Lower lobe of right lung (tissue), 2 donors: ENCODE measurements at regions not wholly inside any gene's neighbourhood (a gene's known extent, or its start where the extent isn't known, plus 50 kb on each side); places are given as distances from the start of the nearest gene placed in this dataset.

Experiments
- ATAC-seq, 2 donors: fragments of 200-7000 bp; cut with Tn5 transposase; one replicate each; pipeline ENCODE4 v1.9.1; 2020 to 2022; ENCODE audit warnings: mild to moderate bottlenecking in 2 of 2, moderate library complexity in 2 of 2
- DNase-seq: peaks from one replicate; pipeline ENCODE4 v3.0.0-alpha.2; 2020
- H3K27ac ChIP-seq: fragments of 200-600 bp; one replicate; pipeline ENCODE4 v1.8.0; 2022
- H3K27me3 ChIP-seq: fragments of 200-600 bp; one replicate; pipeline ENCODE4 v1.8.0; 2022; ENCODE audit warnings: low read depth
- H3K36me3 ChIP-seq: fragments of 200-600 bp; one replicate; pipeline ENCODE4 v1.8.0; 2022; ENCODE audit warnings: mild to moderate bottlenecking
- H3K4me1 ChIP-seq: fragments of 200-600 bp; one replicate; pipeline ENCODE4 v1.8.0; 2022
- H3K4me3 ChIP-seq: fragments of 200-600 bp; one replicate; pipeline ENCODE4 v1.8.0; 2022; ENCODE audit warnings: mild to moderate bottlenecking
- H3K9me3 ChIP-seq: fragments of 200-600 bp; one replicate; pipeline ENCODE4 v1.8.0; 2022
- intact Hi-C: fragments of 100-400 bp; cut with DNase I; formaldehyde crosslinking; loops from one replicate; pipeline ENCODE4 v1.11.0; 2022
- TF ChIP-seq, protein P1 (sequence below): fragments of 200-600 bp; IDR thresholded peaks from one replicate; pipeline ENCODE4 v1.8.0; 2022; ENCODE audit warnings: antibody characterized with exemption, mild to moderate bottlenecking
- donor health status: DM: no; HTN: yes; CAD: no; lungs with severe emphysema.

DNA sequence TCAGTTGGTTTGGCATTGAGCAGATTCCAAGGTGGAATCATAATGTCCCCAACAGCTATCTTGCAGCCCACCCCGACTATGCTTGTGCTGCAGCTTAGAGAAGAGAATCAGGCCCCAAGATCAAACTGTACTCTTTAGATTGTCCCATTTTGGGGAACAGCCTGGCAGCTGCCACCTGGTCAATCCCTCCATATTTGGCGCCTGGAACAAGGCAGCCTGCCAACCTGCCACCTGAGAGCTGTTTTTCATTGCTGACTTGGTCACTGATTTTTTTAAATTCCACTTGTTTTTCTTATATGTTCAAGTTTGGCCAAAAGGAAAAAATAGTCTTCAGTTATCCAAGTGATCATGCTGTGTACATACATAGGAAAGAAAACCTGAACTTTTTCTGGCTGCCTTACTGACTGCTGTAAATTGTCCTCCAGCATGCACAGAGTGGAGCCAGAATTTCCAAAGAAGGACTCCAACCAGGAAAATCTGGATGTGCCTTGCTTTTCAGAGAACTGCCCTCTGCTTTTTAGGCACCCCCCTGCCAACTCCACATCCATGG lies 504.2 kb downstream of the ENC1 start:
- H3K9me3 ChIP-seq: no peaks in the 10 kb centered on the region
- no peaks in the 10 kb centered on the region for H3K36me3 ChIP-seq
- H3K4me1 ChIP-seq: no peaks in the 10 kb centered on the region
- DNase-seq (no peak), ATAC-seq (no peak)
- H3K27ac ChIP-seq: no peak overlapping the region
- no peak overlapping the region for H3K4me3 ChIP-seq
- H3K27me3 ChIP-seq: no peaks in the 10 kb centered on the region
- TF ChIP-seq, protein P1, sequence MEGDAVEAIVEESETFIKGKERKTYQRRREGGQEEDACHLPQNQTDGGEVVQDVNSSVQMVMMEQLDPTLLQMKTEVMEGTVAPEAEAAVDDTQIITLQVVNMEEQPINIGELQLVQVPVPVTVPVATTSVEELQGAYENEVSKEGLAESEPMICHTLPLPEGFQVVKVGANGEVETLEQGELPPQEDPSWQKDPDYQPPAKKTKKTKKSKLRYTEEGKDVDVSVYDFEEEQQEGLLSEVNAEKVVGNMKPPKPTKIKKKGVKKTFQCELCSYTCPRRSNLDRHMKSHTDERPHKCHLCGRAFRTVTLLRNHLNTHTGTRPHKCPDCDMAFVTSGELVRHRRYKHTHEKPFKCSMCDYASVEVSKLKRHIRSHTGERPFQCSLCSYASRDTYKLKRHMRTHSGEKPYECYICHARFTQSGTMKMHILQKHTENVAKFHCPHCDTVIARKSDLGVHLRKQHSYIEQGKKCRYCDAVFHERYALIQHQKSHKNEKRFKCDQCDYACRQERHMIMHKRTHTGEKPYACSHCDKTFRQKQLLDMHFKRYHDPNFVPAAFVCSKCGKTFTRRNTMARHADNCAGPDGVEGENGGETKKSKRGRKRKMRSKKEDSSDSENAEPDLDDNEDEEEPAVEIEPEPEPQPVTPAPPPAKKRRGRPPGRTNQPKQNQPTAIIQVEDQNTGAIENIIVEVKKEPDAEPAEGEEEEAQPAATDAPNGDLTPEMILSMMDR: no peak
- intact Hi-C loops: no loop called here

DNA sequence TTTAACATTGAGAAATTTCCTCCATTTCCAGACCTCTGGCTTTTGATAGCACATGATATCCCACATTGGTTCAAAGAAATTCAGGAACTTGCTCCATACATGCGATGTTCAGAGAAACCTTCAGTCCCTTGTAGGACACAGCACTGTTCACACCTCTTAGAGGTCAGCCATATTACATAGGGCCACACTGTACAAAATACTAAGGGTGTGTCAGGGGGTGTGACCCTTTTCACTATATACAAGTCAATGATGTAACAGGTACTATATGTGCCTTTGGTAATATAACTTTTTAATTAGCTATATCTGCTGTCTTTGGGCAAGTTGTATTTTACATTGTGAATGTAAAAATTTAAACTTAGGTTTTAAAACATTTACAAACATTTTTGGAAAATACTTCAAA lies 505.5 kb downstream of the ENC1 start:
- TF ChIP-seq, protein P1: no peak
- intact Hi-C loops: no loop called here
- no peaks in the 10 kb centered on the region for H3K9me3 ChIP-seq
- no peak for ATAC-seq
- H3K4me1 ChIP-seq: no peaks in the 10 kb centered on the region
- H3K36me3 ChIP-seq: no peaks in the 10 kb centered on the region
- DNase-seq: no peak
- no peak overlapping the region for H3K4me3 ChIP-seq
- no peak overlapping the region for H3K27ac ChIP-seq
- no peaks in the 10 kb centered on the region for H3K27me3 ChIP-seq

DNA sequence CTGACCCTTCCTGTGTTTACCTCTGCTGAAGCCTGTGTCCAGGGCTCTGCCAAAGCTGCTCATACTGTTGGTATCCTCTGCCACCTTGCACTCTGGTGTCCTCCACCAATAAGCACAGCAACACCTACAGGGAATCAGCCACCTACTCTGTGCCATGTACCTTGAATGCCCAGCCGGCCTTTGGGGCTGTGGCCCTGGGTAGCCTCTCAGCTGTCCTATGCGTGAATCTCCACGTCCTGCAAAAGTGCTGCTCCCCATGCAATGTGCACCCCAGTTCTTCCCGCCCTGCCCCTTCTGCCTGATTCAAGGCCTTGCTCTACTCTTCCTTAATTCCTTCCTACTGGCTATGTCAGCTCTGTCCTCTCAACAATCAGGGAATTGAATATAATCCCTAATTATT lies 506.5 kb downstream of the ARHGEF28 start:
- intact Hi-C loops: no loop called here
- Histone ChIP-seq H3K9me3 (no peaks in the 10 kb centered on the region), H3K27ac (no peak overlapping the region), H3K36me3 (no peaks in the 10 kb centered on the region), H3K27me3 (no peaks in the 10 kb centered on the region), H3K4me3 (no peak overlapping the region), H3K4me1 (peaks cover 10% of the 10 kb centered on the region)
- TF ChIP-seq, protein P1: no peak
- ATAC-seq: no peak
- no peak for DNase-seq

DNA sequence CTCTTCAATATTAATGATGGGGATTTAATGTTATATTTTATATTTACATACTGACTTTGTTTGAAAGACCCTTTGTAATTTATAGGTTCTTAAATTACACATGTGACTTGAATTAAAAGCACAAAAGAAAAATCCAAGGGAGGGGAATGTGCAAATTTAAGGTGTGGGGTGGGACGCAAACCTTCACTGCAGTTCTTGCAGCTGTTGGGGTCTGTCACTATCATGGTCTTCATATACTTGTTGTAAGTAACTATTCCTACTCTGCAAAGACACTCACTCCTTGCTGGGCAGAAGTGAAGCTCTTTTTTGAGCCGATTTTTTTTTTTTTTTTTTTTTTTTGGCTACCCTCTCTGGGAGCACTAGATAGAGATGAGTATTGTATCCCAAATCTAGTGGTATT lies 505.3 kb downstream of the ARHGEF28 start:
- DNase-seq: no peak
- Histone ChIP-seq H3K27me3 (no peaks in the 10 kb centered on the region), H3K4me1 (peaks cover 10% of the 10 kb centered on the region), H3K4me3 (no peak overlapping the region), H3K9me3 (no peaks in the 10 kb centered on the region), H3K27ac (no peak overlapping the region), H3K36me3 (no peaks in the 10 kb centered on the region)
- no peak for ATAC-seq
- intact Hi-C loops: no loop called here
- TF ChIP-seq, protein P1: no peak

DNA sequence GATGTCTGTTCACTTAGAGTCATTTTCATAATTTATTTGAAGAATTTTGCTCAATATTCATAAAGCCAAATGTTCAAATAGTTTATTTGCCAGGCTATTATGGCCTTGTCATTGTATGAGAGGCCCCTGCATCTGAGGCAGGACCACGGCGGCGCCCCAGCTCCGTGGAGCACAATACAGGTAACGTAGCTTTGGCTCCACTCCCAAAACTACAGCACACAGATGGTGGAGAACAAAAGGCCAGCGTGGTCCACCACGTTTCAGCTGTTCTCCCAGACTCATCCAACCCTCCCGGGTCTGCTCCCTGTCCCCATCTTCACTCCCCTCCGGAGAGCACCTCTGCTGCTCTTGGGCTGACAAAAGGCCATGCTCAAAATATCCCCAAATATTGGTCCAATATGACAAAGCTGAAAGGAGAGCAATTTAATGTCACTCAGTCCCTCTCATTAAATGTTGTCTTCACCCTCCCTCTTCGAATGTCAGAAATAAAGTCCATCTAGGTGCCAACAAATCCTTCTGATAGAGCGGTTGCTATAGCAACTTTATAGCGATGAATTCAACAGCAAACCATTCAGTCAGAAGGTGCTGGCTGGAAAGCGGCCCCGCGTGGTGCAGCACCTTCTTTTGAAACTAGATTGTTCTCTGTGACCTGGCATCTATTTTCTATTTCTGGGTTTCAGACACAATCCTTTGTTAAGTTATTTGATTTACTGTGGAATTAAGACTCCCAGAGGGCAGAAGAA lies 504.3 kb downstream of the ARHGEF28 start:
- no peaks in the 10 kb centered on the region for H3K36me3 ChIP-seq
- no peaks in the 10 kb centered on the region for H3K27me3 ChIP-seq
- ATAC-seq (no peak), DNase-seq (no peak)
- H3K4me3 ChIP-seq: no peak overlapping the region
- intact Hi-C loops: no loop called here
- no peaks in the 10 kb centered on the region for H3K9me3 ChIP-seq
- H3K4me1 ChIP-seq: peaks cover 10% of the 10 kb centered on the region
- TF ChIP-seq, protein P1: no peak
- no peak overlapping the region for H3K27ac ChIP-seq
